ENCODE measurements at regions not wholly inside any gene's neighbourhood (a gene's known extent, or its start where the extent isn't known, plus 50 kb on each side); places are given as distances from the start of the nearest gene placed in this dataset.

DNA sequence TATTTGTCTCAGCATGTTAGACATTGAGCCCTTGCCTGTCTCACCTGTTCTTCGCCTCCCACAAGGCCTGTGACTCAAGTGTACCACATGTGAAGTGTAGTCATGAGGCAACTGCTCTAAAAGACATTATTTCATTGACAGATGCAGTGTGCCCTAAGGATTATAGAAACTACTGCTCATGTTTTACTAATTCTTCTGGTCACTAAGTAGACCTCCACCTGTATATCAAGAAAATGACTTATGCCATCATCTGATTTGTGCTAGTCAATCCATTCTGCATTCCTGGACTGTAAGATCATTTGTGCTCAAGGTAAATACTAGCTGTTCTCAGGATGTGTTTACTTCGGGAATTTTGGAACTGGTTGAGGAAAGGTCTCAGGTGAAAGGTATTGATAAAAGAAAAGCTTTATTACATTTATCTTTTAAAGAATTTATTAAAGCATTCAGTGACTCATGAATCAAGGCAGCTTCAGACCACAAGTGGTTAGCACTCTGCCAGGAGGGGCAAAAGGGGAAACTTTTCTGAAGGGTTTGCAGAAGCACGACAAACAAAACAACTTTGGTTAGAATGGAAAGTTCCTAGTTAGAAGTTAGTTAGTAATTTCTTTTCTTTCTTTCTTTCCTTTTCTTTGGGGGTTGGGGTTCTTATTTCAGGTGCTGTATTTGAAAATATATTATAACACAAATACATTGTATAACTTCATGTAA, 465.3 kb upstream of the CBLB start:
- TF ChIP-seq CTCF (conservative IDR thresholded peaks at IDR 0.05; ENCODE audit: low read depth, low read length), result no peak
- peak; percentile 81 for DNase-seq (ENCODE audit: low read depth)
- H3K4me3 ChIP-seq (ENCODE audit: low read depth, low read length), result no peak overlapping the region

DNA sequence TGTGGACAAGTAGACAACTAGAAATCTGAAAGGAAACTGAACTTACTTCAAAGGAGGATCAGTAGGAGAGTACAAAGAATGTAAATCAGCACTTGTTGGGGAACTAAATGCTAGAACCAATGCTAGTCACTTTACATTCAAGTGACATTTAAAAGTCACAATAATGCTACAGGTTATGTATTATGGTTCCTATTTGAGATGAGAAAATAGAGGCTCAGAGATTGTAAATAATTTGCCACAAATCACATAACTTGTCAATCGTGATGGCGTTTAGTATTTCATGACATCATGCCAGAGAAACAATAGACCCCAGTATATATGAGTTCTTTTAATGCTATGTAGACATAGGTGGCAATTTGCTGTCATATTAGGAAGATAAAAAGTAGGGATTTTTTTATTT, 467.8 kb upstream of the CBLB start:
- DNase-seq (ENCODE audit: low read depth), result no peak
- no peak for TF ChIP-seq CTCF (conservative IDR thresholded peaks at IDR 0.05; ENCODE audit: low read depth, low read length)
- no peak overlapping the region for H3K4me3 ChIP-seq (ENCODE audit: low read depth, low read length)

DNA sequence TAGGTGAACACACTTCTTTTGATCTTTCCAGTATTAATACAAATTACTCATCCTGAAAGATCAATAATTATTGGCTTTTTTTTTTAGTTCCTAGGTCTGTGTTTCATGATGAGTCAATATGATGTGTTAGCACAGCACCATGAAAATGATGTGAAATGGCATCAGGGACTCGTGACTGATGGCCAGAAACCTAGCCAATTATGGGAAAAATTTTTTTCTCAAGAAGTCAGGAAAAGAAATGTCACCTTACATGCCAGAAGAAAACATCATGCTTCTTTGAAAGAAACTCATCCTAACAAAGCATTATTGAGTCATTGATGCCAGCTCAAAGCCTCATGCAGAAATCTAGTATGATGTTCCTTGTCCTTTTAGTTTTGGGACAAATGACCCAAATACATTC, 468.3 kb upstream of the CBLB start:
- DNase-seq (ENCODE audit: low read depth), result no peak
- no peak for TF ChIP-seq CTCF (conservative IDR thresholded peaks at IDR 0.05; ENCODE audit: low read depth, low read length)
- no peak overlapping the region for H3K4me3 ChIP-seq (ENCODE audit: low read depth, low read length)

DNA sequence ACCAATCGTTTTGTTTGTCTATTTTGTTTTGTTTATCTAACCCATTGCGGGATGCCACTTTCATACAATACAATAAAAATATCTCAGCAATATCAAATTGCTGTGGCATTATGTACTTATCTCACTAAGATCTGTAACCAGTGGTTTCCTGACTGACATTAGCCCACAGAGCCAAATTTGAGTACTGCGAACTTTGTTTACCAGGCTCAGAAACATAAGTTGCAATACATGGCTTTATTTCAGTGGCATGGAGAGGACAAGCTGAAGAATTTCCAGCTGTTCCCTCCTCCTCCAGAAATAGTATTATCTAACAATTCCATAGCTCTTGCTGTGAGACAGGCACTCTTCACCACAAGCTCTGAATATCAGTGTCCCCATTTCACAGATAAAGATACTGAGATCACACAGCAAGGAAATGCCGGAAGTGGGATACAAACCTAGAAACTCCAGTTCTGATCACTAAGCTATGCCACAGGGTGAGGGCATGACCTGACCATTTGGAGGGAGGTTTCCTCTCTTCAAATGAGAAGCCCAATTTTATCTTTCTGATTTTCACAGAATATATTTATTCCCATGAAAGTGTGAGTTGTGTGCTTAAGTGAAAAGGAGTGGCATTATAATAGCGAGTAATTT, 469.9 kb upstream of the CBLB start:
- TF ChIP-seq CTCF (conservative IDR thresholded peaks at IDR 0.05; ENCODE audit: low read depth, low read length), result no peak
- no peak for DNase-seq (ENCODE audit: low read depth)
- H3K4me3 ChIP-seq (ENCODE audit: low read depth, low read length), result no peak overlapping the region

DNA sequence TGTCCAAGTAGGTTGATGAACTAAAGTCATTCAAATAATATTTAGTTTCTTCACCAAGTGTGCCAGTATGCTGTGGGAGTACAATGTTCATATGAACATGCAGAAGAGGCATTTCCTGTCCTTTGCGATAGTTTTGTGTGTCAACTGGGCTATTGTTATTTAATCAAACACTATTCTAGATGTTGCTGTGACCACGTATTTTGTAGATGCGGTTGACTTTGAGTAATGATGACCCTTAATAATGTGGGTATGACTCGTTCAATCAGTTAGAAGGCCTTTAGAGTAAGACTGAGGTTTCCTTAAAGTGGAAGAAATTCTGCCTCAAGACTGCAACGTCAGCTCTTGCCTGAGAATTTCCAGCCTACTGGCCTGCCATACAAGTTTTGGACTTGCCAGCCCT, 470.7 kb upstream of the CBLB start:
- no peak for DNase-seq (ENCODE audit: low read depth)
- no peak for TF ChIP-seq CTCF (conservative IDR thresholded peaks at IDR 0.05; ENCODE audit: low read depth, low read length)
- H3K4me3 ChIP-seq (ENCODE audit: low read depth, low read length), result no peak overlapping the region

- H3K4me3 ChIP-seq (ENCODE audit: low read depth, low read length), result no peak overlapping the region
- DNase-seq (ENCODE audit: low read depth), result no peak
- TF ChIP-seq CTCF (conservative IDR thresholded peaks at IDR 0.05; ENCODE audit: low read depth, low read length), result no peak
Measured at GRCh38 chr3:106341087-106341486, 472.3 kb upstream of the CBLB start.
